ENCODE measurements at regions not wholly inside any gene's neighbourhood (a gene's known extent, or its start where the extent isn't known, plus 50 kb on each side); places are given as distances from the start of the nearest gene placed in this dataset.

GRCh38 chr11:110866081-110866480 lies 153.8 kb upstream of the ARHGAP20 start:
- no peak for DNase-seq (ENCODE audit: low read depth, low spot score)
- Histone ChIP-seq H3K27me3 (ENCODE audit: control insufficient read depth, insufficient read depth, low read length) (no peaks in the 10 kb centered on the region), H3K9me3 (ENCODE audit: control insufficient read depth, insufficient read depth, low read length) (no peaks in the 10 kb centered on the region), H3K27ac (ENCODE audit: low read depth, low read length) (no peak overlapping the region), H3K4me3 (ENCODE audit: low read depth, low read length) (no peak overlapping the region)
- no peak for TF ChIP-seq CTCF (IDR thresholded peaks at IDR 0.05; ENCODE audit: low read depth, low read length)
- ChIA-PET CTCF (no interaction called here), POLR2A (no interaction called here)

- no peak for TF ChIP-seq CTCF (IDR thresholded peaks at IDR 0.05; ENCODE audit: low read depth, low read length)
- no peak overlapping the region for H3K27ac ChIP-seq (ENCODE audit: low read depth, low read length)
- H3K27me3 ChIP-seq (ENCODE audit: control insufficient read depth, insufficient read depth, low read length), result no peaks in the 10 kb centered on the region
- ChIA-PET POLR2A (no interaction called here), CTCF (interaction anchor here (1.0 kb wide), 1 partner anchor 146 kb away, joined by 3 read pairs; no protein-coding TSS in a partner anchor)
- H3K9me3 ChIP-seq (ENCODE audit: control insufficient read depth, insufficient read depth, low read length), result no peaks in the 10 kb centered on the region
- H3K4me3 ChIP-seq (ENCODE audit: low read depth, low read length), result no peak overlapping the region
- DNase-seq (ENCODE audit: low read depth, low spot score), result no peak
Observed at GRCh38 chr11:110862407-110862806, 150.2 kb upstream of the ARHGAP20 start.

- Histone ChIP-seq H3K27me3 (ENCODE audit: control insufficient read depth, insufficient read depth, low read length) (no peaks in the 10 kb centered on the region), H3K27ac (ENCODE audit: low read depth, low read length) (no peak overlapping the region), H3K9me3 (ENCODE audit: control insufficient read depth, insufficient read depth, low read length) (no peaks in the 10 kb centered on the region), H3K4me3 (ENCODE audit: low read depth, low read length) (no peak overlapping the region)
- POLR2A ChIA-PET, result no interaction called here
- CTCF ChIA-PET, result no interaction called here
- no peak for DNase-seq (ENCODE audit: low read depth, low spot score)
- no peak for TF ChIP-seq CTCF (IDR thresholded peaks at IDR 0.05; ENCODE audit: low read depth, low read length)
Observed at GRCh38 chr11:110860461-110860860, 148.2 kb upstream of the ARHGAP20 start.

- ChIA-PET POLR2A (no interaction called here), CTCF (interaction anchor here (1.3 kb wide), 1 partner anchor 370 kb away, joined by 3 read pairs; no protein-coding TSS in a partner anchor)
- no peak for DNase-seq (ENCODE audit: low read depth, low spot score)
- Histone ChIP-seq H3K27me3 (ENCODE audit: control insufficient read depth, insufficient read depth, low read length) (no peaks in the 10 kb centered on the region), H3K9me3 (ENCODE audit: control insufficient read depth, insufficient read depth, low read length) (no peaks in the 10 kb centered on the region), H3K4me3 (ENCODE audit: low read depth, low read length) (no peak overlapping the region), H3K27ac (ENCODE audit: low read depth, low read length) (no peak overlapping the region)
- no peak for TF ChIP-seq CTCF (IDR thresholded peaks at IDR 0.05; ENCODE audit: low read depth, low read length)
Observed at GRCh38 chr11:110859998-110860397, 147.8 kb upstream of the ARHGAP20 start.

GRCh38 chr11:110859240-110859840 lies 147.1 kb upstream of the ARHGAP20 start:
- ChIA-PET CTCF (interaction anchor here (1.3 kb wide), 1 partner anchor 371 kb away, joined by 3 read pairs; no protein-coding TSS in a partner anchor), POLR2A (interaction anchor here (0.7 kb wide), 1 partner anchor 74 kb away, joined by 3 read pairs; no protein-coding TSS in a partner anchor)
- Histone ChIP-seq H3K4me3 (ENCODE audit: low read depth, low read length) (no peak overlapping the region), H3K27ac (ENCODE audit: low read depth, low read length) (no peak overlapping the region), H3K27me3 (ENCODE audit: control insufficient read depth, insufficient read depth, low read length) (no peaks in the 10 kb centered on the region), H3K9me3 (ENCODE audit: control insufficient read depth, insufficient read depth, low read length) (no peaks in the 10 kb centered on the region)
- no peak for TF ChIP-seq CTCF (IDR thresholded peaks at IDR 0.05; ENCODE audit: low read depth, low read length)
- DNase-seq (ENCODE audit: low read depth, low spot score), result no peak
